Right ventricle myocardium inferior (tissue), 1 donor: ENCODE measurements at regions not wholly inside any gene's neighbourhood (a gene's known extent, or its start where the extent isn't known, plus 50 kb on each side); places are given as distances from the start of the nearest gene placed in this dataset.
"Not testable (repeated sequence)": the region's sequence is repeated elsewhere in the genome, so short reads cannot be mapped to it uniquely, and the experiment has no call there.

ENCODE experiments used
- ATAC-seq: fragments of 200-7000 bp; cut with Tn5 transposase; one replicate; pipeline ENCODE4 v1.9.1; 2020; ENCODE audit warnings: mild to moderate bottlenecking, moderate library complexity
- DNase-seq: peaks from one replicate; pipeline ENCODE4 v3.0.0; 2021; ENCODE audit errors: missing footprints
- intact Hi-C: fragments of 100-400 bp; cut with DNase I; formaldehyde crosslinking; loops from one replicate; pipeline ENCODE4 v1.11.0; 2022
- donor health status: DM: no; HTN: yes; CAD: no; lungs with severe emphysema.

- DNase-seq, ATAC-seq, intact Hi-C loops: not testable (repeated sequence)
Measured at GRCh38 chr16:29269192-29269811, 137.2 kb downstream of the NPIPB11 start.

GRCh38 chr16:29268785-29269191 lies 137.7 kb downstream of the NPIPB11 start:
- intact Hi-C loops, DNase-seq, ATAC-seq: not testable (repeated sequence)

- intact Hi-C loops: not testable (repeated sequence)
Measured at GRCh38 chr16:29268348-29268747, 138.2 kb downstream of the NPIPB11 start.

GRCh38 chr16:29267891-29268290 lies 138.6 kb downstream of the NPIPB11 start:
- intact Hi-C loops, DNase-seq, ATAC-seq: not testable (repeated sequence)

More at GRCh38 chr16:29268348-29268747, 138.2 kb downstream of the NPIPB11 start:
- not testable (repeated sequence) for ATAC-seq, DNase-seq

- intact Hi-C loops, DNase-seq, ATAC-seq: not testable (repeated sequence)
Measured at GRCh38 chr16:29267055-29267619, 139.4 kb downstream of the NPIPB11 start.

- DNase-seq, intact Hi-C loops: not testable (repeated sequence)
- ATAC-seq: peak; percentile 7
Measured at GRCh38 chr16:29266612-29267011, 139.9 kb downstream of the NPIPB11 start.

- DNase-seq (peak; percentile 95), ATAC-seq (peak; percentile 87)
- intact Hi-C loops: not testable (repeated sequence)
Measured at GRCh38 chr16:29265255-29265853, 141.2 kb downstream of the NPIPB11 start.

GRCh38 chr16:29264080-29264837 lies 142.3 kb downstream of the NPIPB11 start:
- DNase-seq, ATAC-seq, intact Hi-C loops: not testable (repeated sequence)

GRCh38 chr16:29262725-29263124 lies 143.8 kb downstream of the NPIPB11 start:
- intact Hi-C loops, DNase-seq, ATAC-seq: not testable (repeated sequence)

- peak; percentile 60 for ATAC-seq
- intact Hi-C loops, DNase-seq: not testable (repeated sequence)
Measured at GRCh38 chr16:29261427-29262248, 144.9 kb downstream of the NPIPB11 start.

- ATAC-seq, intact Hi-C loops, DNase-seq: not testable (repeated sequence)
Measured at GRCh38 chr16:29260683-29261426, 145.7 kb downstream of the NPIPB11 start.

GRCh38 chr16:29259635-29260457 lies 146.7 kb downstream of the NPIPB11 start:
- intact Hi-C loops: loop anchor here (5.0 kb wide), 1 partner anchor 143 kb away; no protein-coding TSS in a partner anchor
- ATAC-seq: peak; percentile 32
- DNase-seq: not testable (repeated sequence)

GRCh38 chr16:29258946-29259634 lies 147.4 kb downstream of the NPIPB11 start:
- not testable (repeated sequence) for ATAC-seq, DNase-seq
- intact Hi-C loops: loop anchor here (5.0 kb wide), 1 partner anchor 142 kb away; no protein-coding TSS in a partner anchor

- not testable (repeated sequence) for DNase-seq, ATAC-seq
- intact Hi-C loops: loop anchor here (5.0 kb wide), 1 partner anchor 140 kb away; no protein-coding TSS in a partner anchor
Measured at GRCh38 chr16:29257419-29258336, 148.8 kb downstream of the NPIPB11 start.

- no peak for ATAC-seq
- DNase-seq: no peak
- intact Hi-C loops: loop anchor here (5.0 kb wide), 1 partner anchor 139 kb away; no protein-coding TSS in a partner anchor
Measured at GRCh38 chr16:29256501-29256981, 150.0 kb downstream of the NPIPB11 start.
